ENCODE measurements at regions not wholly inside any gene's neighbourhood (a gene's known extent, or its start where the extent isn't known, plus 50 kb on each side); places are given as distances from the start of the nearest gene placed in this dataset.

DNA sequence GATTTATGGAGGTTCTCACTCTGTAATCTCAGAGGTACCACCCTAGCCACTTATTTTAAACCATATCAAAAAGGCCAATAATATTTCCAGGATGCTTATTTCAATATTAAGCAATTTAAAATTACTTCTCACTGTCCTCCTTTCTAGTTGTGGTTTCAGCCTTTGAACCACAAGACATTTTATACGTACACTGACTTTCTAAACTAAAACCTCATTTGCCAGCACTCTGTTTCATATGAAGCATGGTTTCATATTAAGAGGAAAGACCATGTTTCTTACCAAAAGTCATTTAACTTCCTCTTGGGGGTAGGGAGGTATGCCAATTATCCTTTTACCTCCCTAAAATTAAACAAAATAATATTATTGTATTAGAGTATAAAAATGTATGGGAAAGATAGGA, 399.8 kb downstream of the CDH7 start:
- intact Hi-C loops (cut with DNase I): no loop called here
- Histone ChIP-seq H3K9me3 (no peaks in the 10 kb centered on the region), H3K27me3 (ENCODE audit: low read depth) (no peaks in the 10 kb centered on the region), H3K27ac (no peak overlapping the region), H3K4me1 (no peaks in the 10 kb centered on the region), H3K36me3 (no peaks in the 10 kb centered on the region), H3K4me3 (no peak overlapping the region)
- DNase-seq (no peak), ATAC-seq (no peak)
- no peak for TF ChIP-seq CTCF (IDR thresholded peaks at IDR 0.05)

GRCh38 chr18:66143029-66143428, 392.2 kb downstream of the CDH7 start:
- H3K4me1 ChIP-seq: no peaks in the 10 kb centered on the region
- DNase-seq: no peak
- H3K4me3 ChIP-seq: no peak overlapping the region
- no peak for ATAC-seq
- H3K9me3 ChIP-seq: no peaks in the 10 kb centered on the region
- no peaks in the 10 kb centered on the region for H3K36me3 ChIP-seq
- no peaks in the 10 kb centered on the region for H3K27me3 ChIP-seq (ENCODE audit: low read depth)
- H3K27ac ChIP-seq: no peak overlapping the region
- intact Hi-C loops (cut with DNase I): no loop called here
- no peak for TF ChIP-seq CTCF (IDR thresholded peaks at IDR 0.05)

DNA sequence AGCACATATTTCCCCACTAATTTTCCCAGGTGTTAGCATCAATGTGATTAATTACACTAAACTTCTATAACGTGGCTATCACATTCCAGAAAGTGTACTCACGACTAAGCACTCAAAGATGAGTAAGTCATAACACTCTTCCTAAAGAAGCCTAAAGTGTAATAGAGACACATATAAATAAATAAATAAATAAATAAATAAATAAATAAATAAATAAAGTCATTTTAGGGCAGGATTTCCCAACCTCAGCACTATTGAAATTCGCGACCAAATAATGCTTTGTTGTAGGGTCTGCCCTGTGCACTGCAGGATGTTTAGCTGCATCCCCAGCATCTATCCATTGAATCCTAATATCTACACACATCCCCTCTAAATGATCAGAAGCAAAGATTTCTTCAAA, 390.9 kb downstream of the CDH7 start:
- H3K4me1 ChIP-seq: no peaks in the 10 kb centered on the region
- no peak overlapping the region for H3K4me3 ChIP-seq
- intact Hi-C loops (cut with DNase I): no loop called here
- no peaks in the 10 kb centered on the region for H3K36me3 ChIP-seq
- no peak for ATAC-seq
- no peak overlapping the region for H3K27ac ChIP-seq
- no peak for DNase-seq
- no peak for TF ChIP-seq CTCF (IDR thresholded peaks at IDR 0.05)
- no peaks in the 10 kb centered on the region for H3K9me3 ChIP-seq
- no peaks in the 10 kb centered on the region for H3K27me3 ChIP-seq (ENCODE audit: low read depth)

DNA sequence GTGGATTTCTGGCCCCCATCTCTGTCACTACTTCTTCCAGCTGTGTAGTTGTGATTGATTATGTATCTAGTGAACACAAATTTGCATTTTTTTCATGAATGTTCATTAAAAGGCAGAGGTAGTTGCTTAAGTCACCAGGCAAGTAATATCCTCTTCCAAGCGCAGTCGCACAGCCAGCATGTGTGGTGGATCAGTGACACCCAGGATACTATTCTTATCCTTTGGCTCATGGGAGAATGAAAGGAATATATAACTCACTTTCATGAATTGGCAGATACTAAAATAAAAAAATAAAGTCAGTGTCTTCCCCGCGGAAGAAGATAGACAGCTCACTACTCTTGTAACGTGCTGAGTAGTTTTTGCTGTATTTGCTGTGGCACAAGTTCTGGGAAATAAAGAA, 387.8 kb downstream of the CDH7 start:
- DNase-seq: no peak
- Histone ChIP-seq H3K9me3 (no peaks in the 10 kb centered on the region), H3K27me3 (ENCODE audit: low read depth) (no peaks in the 10 kb centered on the region), H3K4me1 (no peaks in the 10 kb centered on the region), H3K27ac (no peak overlapping the region), H3K36me3 (no peaks in the 10 kb centered on the region), H3K4me3 (no peak overlapping the region)
- intact Hi-C loops (cut with DNase I): no loop called here
- ATAC-seq: no peak
- TF ChIP-seq CTCF (IDR thresholded peaks at IDR 0.05): no peak

DNA sequence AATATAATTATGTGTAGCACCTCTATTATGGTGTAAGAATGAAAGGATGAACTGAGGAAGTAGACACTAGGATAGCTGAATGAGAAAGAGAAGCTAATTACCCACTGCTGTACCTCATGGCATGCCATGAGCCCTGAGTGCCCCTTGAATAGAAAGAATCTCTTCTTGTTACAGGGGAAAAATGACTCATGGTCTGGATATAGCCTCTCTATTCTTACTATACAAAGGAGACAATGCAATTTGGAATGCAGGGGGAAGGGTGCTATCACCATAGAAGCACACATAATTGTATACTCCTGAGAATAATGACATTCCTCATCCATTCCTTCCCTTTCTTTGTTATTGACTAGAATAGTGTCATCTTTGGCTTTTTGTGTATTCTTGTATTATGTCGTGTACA, 385.2 kb downstream of the CDH7 start:
- ATAC-seq: no peak
- Histone ChIP-seq H3K36me3 (no peaks in the 10 kb centered on the region), H3K9me3 (no peaks in the 10 kb centered on the region), H3K4me3 (no peak overlapping the region), H3K27me3 (ENCODE audit: low read depth) (no peaks in the 10 kb centered on the region), H3K27ac (no peak overlapping the region), H3K4me1 (no peaks in the 10 kb centered on the region)
- intact Hi-C loops (cut with DNase I): no loop called here
- no peak for DNase-seq
- TF ChIP-seq CTCF (IDR thresholded peaks at IDR 0.05): no peak

DNA sequence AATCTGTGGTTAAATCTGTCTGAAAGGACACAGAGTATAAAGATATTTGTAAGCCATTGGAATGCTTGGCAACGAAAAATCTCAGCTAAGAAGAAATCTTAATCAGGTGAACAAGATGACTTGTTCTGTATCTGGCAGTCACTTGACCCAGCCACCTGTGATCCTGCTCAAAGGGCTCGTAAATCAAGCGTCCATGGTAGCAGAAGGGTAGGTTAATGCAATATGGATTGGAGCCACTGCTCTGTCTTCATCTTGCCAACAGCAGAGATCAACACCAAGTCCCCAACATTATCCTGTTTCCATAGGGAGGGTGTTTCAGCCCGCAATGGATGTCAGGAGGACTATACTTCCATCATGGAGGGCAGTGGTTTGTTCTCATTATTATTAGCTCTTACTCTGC, 378.4 kb downstream of the CDH7 start:
- Histone ChIP-seq H3K4me3 (no peak overlapping the region), H3K27ac (no peak overlapping the region), H3K4me1 (no peaks in the 10 kb centered on the region), H3K36me3 (no peaks in the 10 kb centered on the region), H3K27me3 (ENCODE audit: low read depth) (no peaks in the 10 kb centered on the region), H3K9me3 (no peaks in the 10 kb centered on the region)
- DNase-seq: no peak
- TF ChIP-seq CTCF (IDR thresholded peaks at IDR 0.05): no peak
- intact Hi-C loops (cut with DNase I): no loop called here
- ATAC-seq: no peak
